ENCODE measurements at regions not wholly inside any gene's neighbourhood (a gene's known extent, or its start where the extent isn't known, plus 50 kb on each side); places are given as distances from the start of the nearest gene placed in this dataset.

DNA sequence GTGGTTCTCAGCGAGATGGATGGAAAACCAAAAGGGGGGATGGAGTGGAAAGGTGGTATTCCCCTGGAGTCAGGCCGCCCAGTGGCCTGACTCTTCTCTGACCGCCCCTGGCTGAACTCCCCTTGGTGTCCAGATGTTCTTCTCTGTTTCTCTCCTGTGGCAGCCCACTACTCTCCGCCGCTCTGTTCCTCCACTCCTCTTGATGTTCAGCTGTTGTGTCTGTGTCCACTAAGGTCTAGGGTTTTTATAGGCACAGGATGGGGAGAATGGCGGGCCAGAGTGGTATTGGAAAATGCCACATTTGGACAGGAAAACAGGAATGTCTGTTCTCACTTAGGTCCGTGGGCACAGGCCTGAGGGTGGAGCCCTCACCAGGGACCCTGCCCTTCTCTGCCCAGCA is 954.3 kb upstream of the MBL2 start:
- no peaks in the 10 kb centered on the region for H3K4me1 ChIP-seq
- no peaks in the 10 kb centered on the region for H3K27me3 ChIP-seq
- TF ChIP-seq, protein P1, sequence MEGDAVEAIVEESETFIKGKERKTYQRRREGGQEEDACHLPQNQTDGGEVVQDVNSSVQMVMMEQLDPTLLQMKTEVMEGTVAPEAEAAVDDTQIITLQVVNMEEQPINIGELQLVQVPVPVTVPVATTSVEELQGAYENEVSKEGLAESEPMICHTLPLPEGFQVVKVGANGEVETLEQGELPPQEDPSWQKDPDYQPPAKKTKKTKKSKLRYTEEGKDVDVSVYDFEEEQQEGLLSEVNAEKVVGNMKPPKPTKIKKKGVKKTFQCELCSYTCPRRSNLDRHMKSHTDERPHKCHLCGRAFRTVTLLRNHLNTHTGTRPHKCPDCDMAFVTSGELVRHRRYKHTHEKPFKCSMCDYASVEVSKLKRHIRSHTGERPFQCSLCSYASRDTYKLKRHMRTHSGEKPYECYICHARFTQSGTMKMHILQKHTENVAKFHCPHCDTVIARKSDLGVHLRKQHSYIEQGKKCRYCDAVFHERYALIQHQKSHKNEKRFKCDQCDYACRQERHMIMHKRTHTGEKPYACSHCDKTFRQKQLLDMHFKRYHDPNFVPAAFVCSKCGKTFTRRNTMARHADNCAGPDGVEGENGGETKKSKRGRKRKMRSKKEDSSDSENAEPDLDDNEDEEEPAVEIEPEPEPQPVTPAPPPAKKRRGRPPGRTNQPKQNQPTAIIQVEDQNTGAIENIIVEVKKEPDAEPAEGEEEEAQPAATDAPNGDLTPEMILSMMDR (IDR thresholded peaks at IDR 0.05): no peak
- no peak for TF ChIP-seq POLR2A (IDR thresholded peaks at IDR 0.05)
- no peak for DNase-seq
- WGBS, 2 donors: 76 to 79% methylated on average over 7 of the region's 7 CpGs
- no peaks in the 10 kb centered on the region for H3K9me3 ChIP-seq
- no peaks in the 10 kb centered on the region for H3K36me3 ChIP-seq
- H3K4me3 ChIP-seq: no peak overlapping the region
- H3K27ac ChIP-seq: no peak overlapping the region
- intact Hi-C loops (cut with DNase I): no loop called here

DNA sequence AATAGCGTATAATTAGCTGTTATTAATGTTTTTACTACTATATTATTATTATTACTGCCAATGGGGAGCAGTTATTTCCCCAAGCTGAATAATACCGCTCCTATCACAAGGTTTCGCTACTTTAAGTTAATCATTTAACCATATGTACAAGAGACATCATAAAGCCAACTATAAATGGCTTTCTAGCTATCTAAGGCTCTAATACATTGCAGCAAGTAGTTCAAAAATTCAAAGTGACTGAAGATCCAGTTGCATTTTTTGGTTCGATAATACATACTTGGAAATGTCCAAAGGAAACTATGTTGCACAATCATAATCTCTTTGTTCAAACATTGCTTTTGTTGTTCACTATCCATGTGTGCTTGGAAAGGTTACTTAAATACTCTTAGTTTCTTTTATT is 952.0 kb upstream of the MBL2 start:
- H3K4me3 ChIP-seq: no peak overlapping the region
- intact Hi-C loops (cut with DNase I): no loop called here
- H3K36me3 ChIP-seq: no peaks in the 10 kb centered on the region
- DNase-seq: no peak
- no peaks in the 10 kb centered on the region for H3K27me3 ChIP-seq
- no peak for TF ChIP-seq POLR2A (IDR thresholded peaks at IDR 0.05)
- TF ChIP-seq, protein P1 (IDR thresholded peaks at IDR 0.05): no peak
- no peak overlapping the region for H3K27ac ChIP-seq
- no peaks in the 10 kb centered on the region for H3K9me3 ChIP-seq
- WGBS, 2 donors: 71 to 72% methylated on average over 4 of the region's 4 CpGs
- H3K4me1 ChIP-seq: no peaks in the 10 kb centered on the region

DNA sequence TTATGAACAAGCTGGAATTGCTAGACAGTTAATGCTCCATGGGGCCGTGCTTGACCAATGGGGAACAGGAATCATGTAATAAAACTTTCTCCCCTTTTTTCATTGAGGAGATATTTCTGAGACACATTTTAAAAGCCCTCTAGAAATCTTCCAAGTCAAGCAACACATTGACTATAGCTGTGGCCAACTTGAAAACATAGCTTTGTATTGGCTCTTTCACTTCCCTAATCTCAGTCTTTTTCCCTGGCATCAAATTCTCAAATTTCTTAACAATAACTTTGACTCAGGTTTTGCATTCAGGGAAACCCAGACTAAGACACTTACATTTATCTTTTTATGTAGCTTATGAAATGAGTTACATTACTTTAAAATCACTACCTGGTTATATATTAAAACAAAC is 947.1 kb upstream of the MBL2 start:
- Histone ChIP-seq H3K4me3 (no peak overlapping the region), H3K27ac (no peak overlapping the region), H3K4me1 (no peaks in the 10 kb centered on the region), H3K36me3 (no peaks in the 10 kb centered on the region), H3K27me3 (no peaks in the 10 kb centered on the region), H3K9me3 (no peaks in the 10 kb centered on the region)
- 78 to 83% methylated on average over 1 of the region's 1 CpG for WGBS, 2 donors
- intact Hi-C loops (cut with DNase I): no loop called here
- no peak for TF ChIP-seq POLR2A (IDR thresholded peaks at IDR 0.05)
- TF ChIP-seq, protein P1 (IDR thresholded peaks at IDR 0.05): no peak
- DNase-seq: no peak

DNA sequence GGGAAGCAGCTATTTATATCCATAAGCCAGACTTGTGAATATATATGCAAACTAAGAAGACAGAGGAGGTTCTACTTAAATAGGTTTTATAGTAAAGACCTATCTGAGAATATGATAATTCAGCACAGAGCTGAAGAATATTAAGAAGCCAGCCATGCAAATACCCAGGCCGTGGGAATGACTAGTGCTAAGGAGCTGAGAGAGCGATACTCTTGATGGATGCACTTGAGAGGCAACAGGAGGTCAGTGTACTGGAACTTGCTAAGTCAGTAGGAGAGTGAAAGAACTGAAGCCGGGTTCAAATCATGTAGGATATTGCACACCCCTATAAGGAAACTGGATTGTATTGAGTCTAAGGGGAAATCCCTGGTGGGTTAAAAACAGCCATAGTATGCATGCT is 943.6 kb upstream of the MBL2 start:
- Histone ChIP-seq H3K4me3 (no peak overlapping the region), H3K9me3 (no peaks in the 10 kb centered on the region), H3K4me1 (no peaks in the 10 kb centered on the region), H3K36me3 (no peaks in the 10 kb centered on the region), H3K27me3 (no peaks in the 10 kb centered on the region), H3K27ac (no peak overlapping the region)
- WGBS, 2 donors: 76 to 80% methylated on average over 3 of the region's 3 CpGs
- intact Hi-C loops (cut with DNase I): no loop called here
- TF ChIP-seq POLR2A (IDR thresholded peaks at IDR 0.05): no peak
- TF ChIP-seq, protein P1 (IDR thresholded peaks at IDR 0.05): no peak
- DNase-seq: no peak

DNA sequence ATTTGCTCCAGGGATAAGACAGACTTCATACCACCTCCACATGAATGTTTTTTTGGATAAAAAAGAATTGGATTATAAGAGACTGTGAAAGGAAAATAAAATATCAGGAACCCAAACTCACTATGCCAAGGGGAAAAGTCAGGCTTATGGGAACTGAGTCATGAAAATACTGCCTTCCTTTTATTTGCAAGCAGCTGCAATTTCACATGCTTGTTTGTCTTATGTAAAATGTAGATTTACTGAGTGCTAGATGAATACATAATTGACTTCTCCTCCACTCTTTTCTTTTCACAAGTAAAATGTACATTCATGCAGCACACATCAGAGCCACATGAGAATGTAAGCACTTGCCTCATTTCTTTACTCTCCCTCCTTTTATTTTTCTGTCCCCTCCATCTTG is 940.8 kb upstream of the MBL2 start:
- no peaks in the 10 kb centered on the region for H3K9me3 ChIP-seq
- no peaks in the 10 kb centered on the region for H3K36me3 ChIP-seq
- H3K27ac ChIP-seq: no peak overlapping the region
- TF ChIP-seq POLR2A (IDR thresholded peaks at IDR 0.05): no peak
- TF ChIP-seq, protein P1 (IDR thresholded peaks at IDR 0.05): no peak
- no peak overlapping the region for H3K4me3 ChIP-seq
- H3K27me3 ChIP-seq: no peaks in the 10 kb centered on the region
- no peak for DNase-seq
- intact Hi-C loops (cut with DNase I): no loop called here
- H3K4me1 ChIP-seq: no peaks in the 10 kb centered on the region

Data from esophagus squamous epithelium (tissue), 5 donors.